ENCODE measurements at regions not wholly inside any gene's neighbourhood (a gene's known extent, or its start where the extent isn't known, plus 50 kb on each side); places are given as distances from the start of the nearest gene placed in this dataset.

DNA sequence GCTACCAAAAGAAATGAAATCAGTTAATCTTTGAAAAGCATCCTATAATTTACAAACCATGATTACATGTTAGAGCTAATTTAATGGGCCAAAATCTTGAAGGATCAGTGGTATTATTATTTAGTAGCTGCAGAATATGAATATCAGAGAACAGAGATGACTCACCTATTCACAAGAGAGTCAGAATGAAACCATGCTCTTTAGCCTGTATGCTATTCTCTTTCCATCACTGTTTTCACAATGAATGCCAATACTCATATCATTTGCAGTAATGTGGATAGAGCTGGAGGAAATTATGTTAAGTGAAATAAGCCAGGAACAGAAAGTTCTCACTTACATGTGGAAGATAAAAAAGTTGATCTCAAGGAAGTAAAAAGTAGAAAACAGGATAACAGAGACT, 414.1 kb downstream of the CENPC start:
- DNase-seq (ENCODE audit: extremely low spot score, insufficient read length, low read depth), result no peak
- peak; percentile 26 for FAIRE-seq

DNA sequence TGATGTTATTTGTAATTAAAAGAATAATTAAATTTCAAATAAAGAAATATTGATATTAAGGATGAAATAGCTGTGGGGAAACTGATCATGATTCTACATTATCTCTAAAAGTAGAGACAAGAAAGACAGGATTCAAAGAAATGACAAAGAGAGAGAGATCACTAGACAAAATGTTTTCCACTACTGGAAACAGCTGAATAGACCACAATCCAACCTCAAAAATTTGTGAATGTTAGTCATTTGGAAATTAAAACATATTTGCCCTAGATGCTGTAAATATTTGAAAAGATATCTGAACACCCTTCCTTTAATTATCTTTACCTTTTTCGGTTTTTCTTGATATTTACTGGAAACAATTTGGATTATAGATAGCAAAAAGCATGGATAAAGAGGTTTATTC, 414.9 kb downstream of the CENPC start:
- FAIRE-seq (no peak), DNase-seq (ENCODE audit: extremely low spot score, insufficient read length, low read depth) (no peak)

DNA sequence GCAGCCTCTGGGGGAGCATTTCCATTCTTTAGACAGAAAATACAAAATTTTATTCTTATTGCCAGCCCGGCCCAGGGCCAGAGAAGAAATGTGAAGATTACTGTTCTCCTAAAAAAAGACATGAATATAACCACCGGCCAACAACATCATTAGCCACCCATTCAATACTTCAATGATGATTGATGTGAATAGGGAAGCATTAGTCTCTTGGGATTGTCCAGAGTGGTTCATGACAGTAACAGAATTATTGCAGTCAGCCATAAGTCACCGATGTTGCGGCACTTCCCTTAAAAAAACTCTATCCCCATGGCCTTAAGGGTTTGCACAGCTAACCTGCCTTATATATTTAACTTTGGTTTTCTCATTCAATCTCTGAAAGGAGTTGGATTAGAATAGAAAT, 418.7 kb downstream of the CENPC start:
- FAIRE-seq, result no peak

DNA sequence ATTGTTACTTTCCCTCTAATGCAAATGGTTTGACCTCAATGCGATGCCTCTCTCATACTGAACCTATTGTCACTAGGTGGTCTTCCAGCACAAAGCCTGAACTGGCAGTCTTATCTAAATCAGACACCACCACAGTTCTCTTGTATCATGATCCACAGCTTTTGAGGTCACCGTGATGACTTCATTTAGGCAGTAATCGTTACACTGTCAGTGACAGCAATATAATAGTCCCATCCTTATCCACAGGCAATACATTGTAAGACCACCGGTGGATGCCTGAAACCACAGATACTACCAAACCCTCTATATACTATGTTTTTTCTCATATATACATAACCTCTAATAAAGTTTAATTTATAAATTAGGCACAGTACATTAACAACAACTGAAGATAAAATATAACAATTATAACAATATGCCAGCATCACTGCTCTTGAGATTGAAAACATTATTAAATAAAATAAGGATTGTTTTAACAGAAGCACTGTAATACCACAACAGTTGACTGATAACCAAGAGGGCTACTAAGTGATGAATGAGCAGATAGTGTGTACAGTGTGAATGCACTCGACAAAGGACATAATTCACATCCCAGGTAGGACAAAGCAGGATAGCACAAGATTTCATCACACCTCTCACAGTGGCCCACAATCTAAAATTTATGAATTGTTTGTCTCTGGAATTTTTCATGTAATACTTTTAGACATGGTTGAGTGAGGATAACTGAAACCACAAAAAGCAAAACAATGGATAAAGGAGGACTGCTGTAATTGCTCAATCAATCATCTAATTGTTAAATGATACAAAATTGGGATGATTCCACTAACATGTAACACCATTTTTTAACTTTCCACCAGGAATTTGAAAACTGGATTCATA, 419.4 kb downstream of the CENPC start:
- DNase-seq (ENCODE audit: extremely low spot score, insufficient read length, low read depth), result no peak
- FAIRE-seq, result no peak

More for the DNA sequence above, 418.7 kb downstream of the CENPC start:
- no peak for DNase-seq (ENCODE audit: extremely low spot score, insufficient read length, low read depth)

DNA sequence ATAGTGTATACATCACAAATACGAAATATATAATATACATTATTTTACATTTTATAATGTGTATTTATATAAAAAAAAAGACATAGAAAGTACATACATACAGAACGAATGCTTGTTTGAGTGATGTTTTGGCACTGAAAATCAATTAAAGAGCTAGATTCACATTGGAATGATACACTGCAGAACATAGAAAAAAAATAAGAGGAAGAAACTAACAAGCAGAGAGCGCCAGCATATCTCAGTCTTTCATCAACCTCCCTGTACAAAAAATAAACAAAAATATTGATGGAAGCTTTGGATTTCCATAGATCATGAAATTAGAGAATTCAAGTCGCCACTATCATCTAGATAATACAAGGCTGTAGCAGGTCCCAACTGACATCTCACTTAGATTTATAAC, 420.6 kb downstream of the CENPC start:
- DNase-seq (ENCODE audit: extremely low spot score, insufficient read length, low read depth) (no peak), FAIRE-seq (no peak)

DNA sequence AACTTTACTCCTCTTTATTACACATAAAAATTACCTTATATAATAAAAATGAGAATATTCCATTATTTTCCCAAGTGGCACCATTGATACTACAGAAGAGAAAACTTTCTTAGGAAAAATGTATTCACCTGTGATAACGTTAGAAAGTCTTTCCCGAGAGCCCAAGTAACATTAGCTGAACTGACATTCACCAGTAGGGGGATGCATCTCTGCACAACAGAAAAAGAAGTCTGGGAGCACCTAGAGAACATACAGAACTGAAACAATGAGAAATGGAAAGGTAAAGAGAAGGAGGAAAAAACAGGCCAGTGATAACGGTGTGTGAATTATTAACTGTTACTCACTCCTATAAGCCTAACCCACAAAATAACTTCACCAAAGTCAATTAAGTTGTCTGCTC, 423.3 kb downstream of the CENPC start:
- no peak for DNase-seq (ENCODE audit: extremely low spot score, insufficient read length, low read depth)
- no peak for FAIRE-seq

DNA sequence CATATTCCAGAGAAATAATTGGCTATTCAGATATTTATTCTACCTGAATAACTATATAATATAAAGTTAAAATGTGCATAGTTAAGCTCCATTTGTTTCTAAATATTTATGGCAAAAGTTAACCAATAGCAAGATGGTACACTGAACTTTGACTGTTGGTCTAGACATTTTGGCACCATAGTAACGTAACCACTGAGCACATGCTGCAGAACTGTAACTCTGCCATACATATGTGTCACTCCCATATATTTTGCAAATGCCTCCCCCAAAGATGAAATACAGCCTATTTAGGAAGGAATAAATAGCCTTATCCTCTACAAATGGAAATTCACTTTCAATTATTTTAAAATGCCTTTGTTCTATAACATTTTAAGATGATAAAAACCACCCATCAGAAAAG, 424.9 kb downstream of the CENPC start:
- FAIRE-seq (no peak), DNase-seq (ENCODE audit: extremely low spot score, insufficient read length, low read depth) (no peak)

DNA sequence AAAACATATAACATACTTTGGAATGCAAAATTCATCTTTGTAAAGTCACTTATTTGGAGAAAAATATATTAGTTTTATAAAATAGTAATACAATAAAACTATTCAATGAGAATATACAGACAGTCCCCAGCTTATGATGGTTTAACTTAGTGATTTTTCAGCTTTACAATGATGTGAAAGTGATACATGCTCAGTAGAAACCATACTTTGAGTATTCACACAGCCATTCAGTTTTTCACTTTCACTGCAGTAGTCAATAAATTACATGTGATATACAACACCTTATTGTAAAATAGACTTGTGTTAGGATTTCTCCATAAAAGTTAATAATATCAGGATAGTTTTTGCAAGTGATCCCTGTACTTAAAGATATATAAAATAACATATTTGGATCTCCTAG, 436.0 kb downstream of the CENPC start:
- FAIRE-seq, result no peak
- DNase-seq (ENCODE audit: extremely low spot score, insufficient read length, low read depth), result no peak

DNA sequence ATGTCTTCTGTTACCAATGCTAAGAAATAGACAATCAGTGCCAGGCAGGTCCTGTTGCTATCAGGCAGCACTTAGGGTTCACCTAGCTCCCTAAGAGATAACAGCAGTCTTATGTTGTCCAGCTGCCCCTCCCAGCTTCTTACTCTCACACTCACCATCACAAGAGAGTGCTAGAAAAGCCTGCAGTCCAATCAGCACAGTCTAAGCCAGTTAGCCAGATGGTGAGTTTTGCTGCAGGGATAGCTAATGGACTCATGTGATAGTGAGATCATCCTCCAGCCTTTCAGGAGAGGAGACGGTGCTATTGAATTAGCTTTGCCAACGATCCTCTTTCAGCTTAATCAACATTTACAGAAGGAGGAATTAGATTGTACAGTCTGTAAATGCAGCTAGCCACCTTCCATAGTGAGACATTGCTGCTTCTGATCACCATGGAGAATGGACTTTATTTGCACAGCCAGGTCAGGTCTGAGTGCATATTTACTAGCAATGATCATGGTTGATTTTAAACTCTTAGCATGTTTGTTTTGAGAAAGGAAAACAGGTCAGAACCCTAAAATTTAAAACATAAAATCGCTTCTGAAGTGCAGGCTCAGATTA, 438.3 kb downstream of the CENPC start:
- no peak for FAIRE-seq
- DNase-seq (ENCODE audit: extremely low spot score, insufficient read length, low read depth), result no peak

DNA sequence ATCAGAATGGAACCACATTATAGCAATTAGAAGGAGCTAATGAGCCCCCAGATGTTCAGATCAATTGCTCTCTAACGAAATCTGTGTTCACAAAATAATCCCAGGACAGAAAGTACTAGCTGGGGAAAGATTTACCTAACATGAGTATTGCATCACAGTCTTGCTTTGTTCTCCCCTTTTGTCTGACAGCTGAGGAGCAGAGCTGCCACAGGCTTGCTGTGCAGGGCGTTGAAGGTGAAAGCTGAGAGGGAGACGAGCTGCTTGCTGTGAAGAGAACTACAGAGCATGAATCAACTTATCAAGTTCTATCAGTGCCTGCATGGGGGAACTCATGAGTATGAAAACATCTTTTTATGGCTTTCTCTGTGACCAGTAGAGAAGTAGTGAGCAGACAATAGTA, 441.2 kb downstream of the CENPC start:
- DNase-seq (ENCODE audit: extremely low spot score, insufficient read length, low read depth), result no peak
- no peak for FAIRE-seq

DNA sequence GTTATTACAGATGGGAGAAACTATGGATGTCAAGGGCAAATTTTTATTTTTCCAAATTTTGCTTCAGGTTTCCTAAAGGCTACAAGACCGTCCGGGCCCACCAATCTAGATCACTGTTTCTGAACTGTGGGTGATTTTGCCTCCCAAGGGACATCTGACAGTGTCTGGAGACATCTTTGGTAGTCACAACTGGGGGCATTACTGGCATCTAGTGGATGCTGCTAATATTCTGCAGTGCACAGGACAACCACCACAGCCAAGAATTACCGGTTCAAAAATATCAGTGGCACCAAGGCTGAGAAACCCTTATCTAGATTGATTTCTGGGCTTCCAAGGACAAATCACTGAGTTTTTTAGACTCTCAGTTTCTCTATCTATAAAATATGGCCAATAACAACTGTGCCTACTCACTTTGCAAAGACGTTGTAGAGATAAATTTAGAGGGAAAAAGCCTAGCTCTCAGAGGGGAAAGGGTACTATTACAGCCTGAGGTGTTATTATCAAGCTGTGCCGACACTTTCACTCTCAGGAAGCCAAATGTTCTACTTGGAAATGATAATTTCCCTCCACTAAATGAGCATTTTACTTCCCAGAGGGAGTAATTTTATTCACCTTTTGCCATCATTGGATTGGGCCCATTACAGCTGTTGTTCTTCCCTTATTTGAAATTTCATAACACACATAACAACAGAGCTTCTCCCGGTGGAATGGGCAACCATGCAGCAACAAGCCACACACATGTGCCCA, 442.1 kb downstream of the CENPC start:
- no peak for DNase-seq (ENCODE audit: extremely low spot score, insufficient read length, low read depth)
- FAIRE-seq, result no peak

DNA sequence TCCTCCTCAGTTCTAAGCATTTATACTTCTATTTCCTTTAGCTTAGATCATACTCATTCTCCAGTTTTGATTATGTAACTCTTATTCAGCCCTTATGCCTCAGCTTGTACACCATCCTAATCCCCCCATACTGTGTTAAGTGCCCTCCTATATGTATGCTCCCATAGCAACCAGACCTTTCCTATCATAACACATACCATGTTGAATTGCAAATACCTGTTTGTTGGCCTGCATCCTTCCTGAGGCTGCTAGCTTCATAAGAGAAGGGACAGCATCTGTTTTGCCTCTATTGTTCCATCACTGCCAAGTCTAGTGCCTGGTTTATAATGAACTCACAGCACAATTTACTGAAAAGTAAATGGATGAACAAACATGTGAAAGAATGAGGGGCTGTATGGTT, 443.7 kb downstream of the CENPC start:
- no peak for DNase-seq (ENCODE audit: extremely low spot score, insufficient read length, low read depth)
- FAIRE-seq, result no peak

DNA sequence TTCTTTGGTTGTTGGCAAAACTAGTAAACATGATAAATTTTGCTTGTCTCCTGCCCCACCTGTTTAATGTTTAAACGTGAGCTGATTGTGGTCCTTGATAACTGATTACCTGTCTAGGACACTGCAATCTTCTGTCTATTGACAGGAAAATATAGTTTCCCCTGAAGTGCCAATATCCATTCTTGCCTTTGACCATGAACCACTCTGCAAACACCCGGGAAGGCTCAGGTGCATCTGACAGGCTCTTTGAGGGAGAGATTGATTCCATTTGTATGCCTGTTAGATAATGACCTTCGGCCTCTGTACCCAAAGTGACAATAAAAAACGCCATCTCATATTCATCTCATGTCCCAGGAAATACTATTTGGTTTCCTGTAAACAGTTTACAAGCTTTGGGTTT, 453.0 kb downstream of the CENPC start:
- DNase-seq (ENCODE audit: extremely low spot score, insufficient read length, low read depth) (no peak), FAIRE-seq (no peak)

DNA sequence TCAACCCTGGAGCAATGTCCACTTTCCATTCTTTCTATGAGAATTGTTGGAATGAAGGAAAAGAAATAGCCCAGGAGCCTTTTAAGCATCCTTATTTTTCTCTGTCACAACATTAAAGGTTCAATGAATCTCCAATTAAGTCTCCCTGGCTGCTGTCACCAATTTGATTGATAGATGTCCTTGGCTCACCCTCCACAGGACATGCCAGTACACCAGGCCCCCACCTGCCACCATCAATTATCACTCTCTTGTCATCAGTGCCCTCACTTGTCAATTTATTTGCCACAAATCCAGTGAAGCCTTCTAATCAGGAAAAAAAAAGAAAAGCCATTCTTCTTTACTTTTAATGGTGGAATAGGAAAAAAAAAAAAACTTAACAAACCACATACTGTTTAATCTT, 453.6 kb downstream of the CENPC start:
- DNase-seq (ENCODE audit: extremely low spot score, insufficient read length, low read depth), result no peak
- no peak for FAIRE-seq

DNA sequence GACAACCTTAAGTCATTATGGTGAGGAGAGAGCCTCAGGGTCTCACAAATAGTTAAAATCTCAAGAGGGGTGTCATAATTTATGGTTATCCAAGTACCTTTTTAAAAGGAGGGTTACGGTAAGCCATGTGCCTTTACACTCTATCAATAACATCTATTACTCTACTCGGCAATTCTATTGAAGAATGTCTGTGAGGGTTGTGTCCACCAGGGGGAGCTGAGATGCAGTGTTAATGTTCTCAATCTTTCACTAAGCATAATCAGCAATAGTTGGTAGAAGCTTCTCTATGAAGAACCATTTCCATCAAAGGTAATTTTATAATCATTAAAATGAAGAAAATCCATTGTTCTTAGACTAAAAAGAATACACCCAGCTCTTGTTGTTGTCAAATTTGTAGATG, 457.4 kb downstream of the CENPC start:
- FAIRE-seq, result peak; percentile 71
- no peak for DNase-seq (ENCODE audit: extremely low spot score, insufficient read length, low read depth)

DNA sequence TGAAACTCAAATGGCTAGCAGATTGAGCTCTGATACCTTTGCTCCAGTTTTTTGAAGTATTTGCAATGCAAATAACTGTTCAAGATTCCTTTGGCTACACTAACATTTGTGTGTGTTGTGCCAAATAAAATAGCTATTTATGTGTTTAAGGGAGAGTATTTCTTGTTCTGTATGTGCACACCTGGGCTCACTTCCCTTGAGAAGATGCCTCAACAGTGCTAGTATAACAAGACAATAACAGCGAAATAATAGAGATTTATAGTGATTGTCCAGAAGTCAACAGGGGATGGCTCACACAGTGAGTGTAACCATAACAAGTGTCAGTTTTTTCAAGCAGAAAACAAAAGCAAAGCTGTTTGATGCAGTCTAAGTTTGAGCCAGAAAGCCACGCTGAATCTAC, 460.5 kb downstream of the CENPC start:
- FAIRE-seq (no peak), DNase-seq (ENCODE audit: extremely low spot score, insufficient read length, low read depth) (no peak)

DNA sequence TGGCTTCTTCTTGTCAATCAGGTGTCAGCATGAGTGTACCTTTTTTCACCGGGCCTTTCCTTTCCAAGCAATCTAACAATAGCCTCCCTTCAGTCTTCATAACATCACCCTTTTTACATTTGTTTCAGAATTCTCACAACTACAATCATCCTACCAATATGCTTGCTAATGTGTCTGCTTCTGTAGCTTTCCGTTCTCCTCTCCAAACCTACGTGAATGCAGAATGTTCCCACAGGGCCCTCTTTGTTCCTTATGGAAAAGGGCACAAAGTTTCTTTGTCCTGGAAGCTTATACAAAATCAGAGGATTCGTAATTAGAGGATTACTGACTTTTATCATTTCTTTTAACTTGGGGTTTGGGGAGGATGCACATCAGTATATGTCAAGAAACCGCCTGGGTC, 461.8 kb downstream of the CENPC start:
- FAIRE-seq (no peak), DNase-seq (ENCODE audit: extremely low spot score, insufficient read length, low read depth) (no peak)

DNA sequence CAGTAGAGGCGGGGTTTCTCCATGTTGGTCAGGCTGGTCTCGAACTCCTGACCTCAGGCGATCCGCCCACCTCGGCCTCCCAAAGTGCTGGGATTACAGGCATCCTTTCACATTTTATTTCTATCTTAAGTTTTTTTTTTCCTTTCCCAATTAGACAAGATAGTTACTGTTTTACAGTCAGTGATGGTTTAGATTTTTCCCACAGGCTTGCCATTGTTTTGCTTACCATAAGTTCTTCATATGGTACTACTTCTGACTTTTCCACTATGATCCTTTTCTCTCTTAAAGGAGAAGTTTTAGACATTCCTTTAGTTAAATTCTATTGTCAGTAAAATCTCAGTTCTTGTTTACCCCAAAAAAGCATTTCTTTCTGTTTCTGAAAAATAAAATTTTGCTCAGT, 462.6 kb downstream of the CENPC start:
- FAIRE-seq (no peak), DNase-seq (ENCODE audit: extremely low spot score, insufficient read length, low read depth) (no peak)

DNA sequence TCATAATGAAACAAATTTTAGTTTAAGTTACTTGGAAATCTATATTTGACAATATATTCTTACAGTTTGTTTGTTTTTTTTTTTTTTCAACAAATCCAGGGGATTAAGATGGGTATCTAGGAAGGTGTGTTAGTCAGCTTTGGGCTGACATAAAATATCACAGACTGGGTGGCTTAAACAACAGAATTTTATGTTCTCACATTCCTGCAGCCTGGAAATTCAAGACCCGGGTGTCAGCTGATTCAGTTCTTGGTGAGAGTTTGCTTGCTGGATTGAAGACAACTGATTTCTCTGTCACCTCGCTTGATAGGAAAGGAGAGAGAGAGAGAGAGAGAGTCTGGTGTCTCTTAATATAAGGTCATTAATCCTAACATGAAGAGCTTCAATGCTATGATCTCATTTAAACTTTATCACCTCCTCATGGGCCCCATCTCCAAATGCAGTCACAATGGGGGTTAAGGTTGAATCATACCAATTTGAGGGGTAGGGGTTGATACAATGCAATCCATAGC, 465.2 kb downstream of the CENPC start:
- FAIRE-seq, result no peak
- no peak for DNase-seq (ENCODE audit: extremely low spot score, insufficient read length, low read depth)

DNA sequence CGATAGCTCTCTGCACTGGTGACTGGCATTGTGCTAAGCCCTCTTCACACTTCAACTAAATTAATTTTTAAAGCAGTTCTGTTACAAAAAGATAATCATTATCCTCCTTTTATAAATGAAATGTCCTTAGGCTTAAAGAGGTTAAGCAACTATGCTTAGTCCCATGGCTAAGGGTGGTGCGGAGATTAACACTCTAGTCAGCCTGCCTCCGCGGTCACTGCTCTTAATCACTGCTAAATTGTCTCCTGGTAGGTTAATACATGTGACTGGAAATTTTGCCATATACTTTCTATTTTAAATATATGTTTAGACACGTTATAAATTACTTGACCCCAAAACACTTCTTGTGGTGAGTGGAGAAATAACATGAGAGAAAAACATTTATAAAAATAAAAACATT, 473.7 kb downstream of the CENPC start:
- DNase-seq (ENCODE audit: extremely low spot score, insufficient read length, low read depth) (no peak), FAIRE-seq (no peak)

DNA sequence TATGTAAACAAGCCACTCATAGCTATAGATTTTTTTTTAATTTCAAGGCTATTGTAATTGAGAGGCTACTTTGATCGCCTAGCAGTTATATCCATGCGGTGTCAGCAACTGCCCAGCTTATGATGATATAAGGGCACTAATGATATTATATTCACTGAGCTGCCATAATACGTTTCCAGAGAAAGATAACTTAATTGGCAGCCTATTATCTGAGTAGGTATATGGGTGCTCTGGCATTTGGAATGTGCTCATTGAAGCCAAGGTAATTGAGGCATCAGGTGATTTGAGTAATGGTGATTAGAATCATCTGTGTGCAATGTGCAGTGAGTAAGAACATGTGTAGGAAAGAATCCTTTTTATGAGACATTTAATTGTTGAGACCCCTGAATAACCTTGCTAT, 490.0 kb downstream of the CENPC start:
- FAIRE-seq (no peak), DNase-seq (ENCODE audit: extremely low spot score, insufficient read length, low read depth) (no peak)

All from GM18507 (cell line).